WI38 (cell line): ENCODE measurements at regions not wholly inside any gene's neighbourhood (a gene's known extent, or its start where the extent isn't known, plus 50 kb on each side); places are given as distances from the start of the nearest gene placed in this dataset.

Experiments used
- H3K4me3 ChIP-seq: 2 replicates; pipeline ENCODE4 v1.5.1; 2011; ENCODE audit warnings: low read depth, mild to moderate bottlenecking, control low read depth, low read length
- TF ChIP-seq, protein P1 (sequence below): IDR thresholded peaks from 2 replicates; pipeline ENCODE4 v1.5.1; 2012; ENCODE audit warnings: low read depth, mild to moderate bottlenecking, control low read depth, low read length

DNA sequence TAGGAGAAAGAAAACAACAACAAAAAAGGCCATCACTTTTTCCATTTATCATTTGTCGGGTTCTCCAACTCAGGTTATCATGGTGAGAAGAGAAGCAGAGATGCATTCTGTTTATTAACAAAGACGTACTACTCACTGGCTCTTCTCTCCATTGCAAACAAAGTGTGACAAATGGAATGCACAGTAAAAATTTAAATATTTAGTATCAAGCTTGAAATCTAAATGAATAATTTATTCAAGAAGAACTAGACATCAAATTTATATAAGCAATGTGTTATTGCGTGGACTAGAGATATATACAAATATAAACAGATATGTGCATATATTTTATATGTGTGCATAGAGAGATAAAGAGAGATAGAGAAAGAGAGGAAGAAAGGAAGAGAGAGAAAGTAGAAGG, 236.5 kb downstream of the DSEL start:
- TF ChIP-seq, protein P1, sequence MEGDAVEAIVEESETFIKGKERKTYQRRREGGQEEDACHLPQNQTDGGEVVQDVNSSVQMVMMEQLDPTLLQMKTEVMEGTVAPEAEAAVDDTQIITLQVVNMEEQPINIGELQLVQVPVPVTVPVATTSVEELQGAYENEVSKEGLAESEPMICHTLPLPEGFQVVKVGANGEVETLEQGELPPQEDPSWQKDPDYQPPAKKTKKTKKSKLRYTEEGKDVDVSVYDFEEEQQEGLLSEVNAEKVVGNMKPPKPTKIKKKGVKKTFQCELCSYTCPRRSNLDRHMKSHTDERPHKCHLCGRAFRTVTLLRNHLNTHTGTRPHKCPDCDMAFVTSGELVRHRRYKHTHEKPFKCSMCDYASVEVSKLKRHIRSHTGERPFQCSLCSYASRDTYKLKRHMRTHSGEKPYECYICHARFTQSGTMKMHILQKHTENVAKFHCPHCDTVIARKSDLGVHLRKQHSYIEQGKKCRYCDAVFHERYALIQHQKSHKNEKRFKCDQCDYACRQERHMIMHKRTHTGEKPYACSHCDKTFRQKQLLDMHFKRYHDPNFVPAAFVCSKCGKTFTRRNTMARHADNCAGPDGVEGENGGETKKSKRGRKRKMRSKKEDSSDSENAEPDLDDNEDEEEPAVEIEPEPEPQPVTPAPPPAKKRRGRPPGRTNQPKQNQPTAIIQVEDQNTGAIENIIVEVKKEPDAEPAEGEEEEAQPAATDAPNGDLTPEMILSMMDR: no peak
- no peak overlapping the region for H3K4me3 ChIP-seq

- TF ChIP-seq, protein P1: no peak
- no peak overlapping the region for H3K4me3 ChIP-seq
These were observed 237.5 kb downstream of the DSEL start for GRCh38 chr18:67278984-67279383.

DNA sequence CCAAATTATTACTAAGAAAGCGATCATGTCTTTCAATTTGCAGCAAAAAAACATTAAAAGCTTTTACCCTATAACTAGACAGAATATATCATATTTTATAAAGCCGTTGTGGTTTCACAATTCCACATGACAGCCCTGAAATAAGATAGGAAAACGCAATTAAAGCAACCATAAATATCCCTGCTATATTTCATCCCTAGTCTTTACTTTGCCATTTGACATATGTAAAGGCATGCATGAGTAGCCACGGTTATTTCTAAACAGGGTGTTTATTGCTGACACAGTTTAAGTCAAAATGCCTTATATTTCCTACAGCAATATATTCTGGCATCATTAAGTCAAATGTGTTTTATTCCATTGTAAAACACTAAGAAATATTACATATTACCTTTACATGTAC, 239.9 kb downstream of the DSEL start:
- TF ChIP-seq, protein P1: no peak

GRCh38 chr18:67273288-67273687, 243.2 kb downstream of the DSEL start:
- H3K4me3 ChIP-seq: no peak overlapping the region
- TF ChIP-seq, protein P1: no peak

More for the DNA sequence above, 239.9 kb downstream of the DSEL start:
- H3K4me3 ChIP-seq: no peak overlapping the region

- TF ChIP-seq, protein P1: no peak
- H3K4me3 ChIP-seq: no peak overlapping the region
These were observed 247.3 kb downstream of the DSEL start for GRCh38 chr18:67269206-67269605.

GRCh38 chr18:67268530-67268929, 248.0 kb downstream of the DSEL start:
- TF ChIP-seq, protein P1: no peak
- no peak overlapping the region for H3K4me3 ChIP-seq

GRCh38 chr18:67266246-67267237, 250.0 kb downstream of the DSEL start:
- H3K4me3 ChIP-seq: no peak overlapping the region

More at GRCh38 chr18:67266246-67267237, 250.0 kb downstream of the DSEL start:
- TF ChIP-seq, protein P1: no peak
